ENCODE measurements at regions not wholly inside any gene's neighbourhood (a gene's known extent, or its start where the extent isn't known, plus 50 kb on each side); places are given as distances from the start of the nearest gene placed in this dataset.

DNA sequence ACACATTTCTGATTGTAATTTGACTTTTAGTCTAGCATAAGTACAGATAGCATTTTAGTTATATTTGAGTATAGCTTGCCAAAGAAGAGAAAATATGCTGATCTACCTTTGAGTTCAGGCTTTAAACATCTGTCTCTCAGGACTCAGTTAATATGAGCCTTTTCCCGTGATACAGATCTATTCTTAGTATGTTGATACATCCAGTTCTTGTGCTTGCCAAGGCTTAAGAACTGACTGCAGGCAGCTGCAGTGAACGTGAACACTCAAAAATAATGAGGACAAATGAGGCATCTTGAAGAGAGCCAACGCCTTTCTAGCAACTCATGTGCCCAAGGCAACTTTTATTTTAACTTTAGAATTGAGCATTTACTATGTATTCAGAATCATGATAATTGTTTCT is 325.5 kb downstream of the SI start:
- no peak for ATAC-seq
- Histone ChIP-seq H3K9me3 (no peaks in the 10 kb centered on the region), H3K27ac (no peak overlapping the region), H3K27me3 (no peaks in the 10 kb centered on the region), H3K4me3 (no peak overlapping the region), H3K4me1 (no peaks in the 10 kb centered on the region), H3K36me3 (no peaks in the 10 kb centered on the region)
- no peak for DNase-seq
- TF ChIP-seq CTCF (IDR thresholded peaks at IDR 0.05) = no peak
- intact Hi-C loops (cut with DNase I) = no loop called here

DNA sequence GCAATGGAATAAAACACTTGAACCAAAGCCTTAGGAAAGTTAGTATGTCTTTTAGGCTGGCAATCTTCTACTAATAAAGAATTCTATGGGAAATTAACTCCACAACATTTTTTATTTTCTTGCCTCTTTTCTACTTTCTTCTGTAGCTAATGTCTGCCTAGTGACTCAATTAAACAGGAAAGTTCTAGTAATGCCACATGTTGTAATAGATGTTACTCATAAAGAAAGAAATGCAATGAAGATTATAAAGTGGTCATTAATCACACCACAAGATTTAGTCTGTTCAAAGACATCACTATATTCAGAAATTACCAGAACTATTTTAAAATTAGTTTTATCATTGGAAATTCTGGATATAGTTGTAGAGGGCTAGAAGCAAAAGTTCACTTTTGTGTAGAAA is 329.7 kb downstream of the SI start:
- Histone ChIP-seq H3K4me3 (no peak overlapping the region), H3K27me3 (no peaks in the 10 kb centered on the region), H3K4me1 (no peaks in the 10 kb centered on the region), H3K36me3 (no peaks in the 10 kb centered on the region), H3K9me3 (no peaks in the 10 kb centered on the region), H3K27ac (no peak overlapping the region)
- ATAC-seq (no peak), DNase-seq (no peak)
- intact Hi-C loops (cut with DNase I) = no loop called here
- no peak for TF ChIP-seq CTCF (IDR thresholded peaks at IDR 0.05)

- no peak overlapping the region for H3K27ac ChIP-seq
- intact Hi-C loops (cut with DNase I) = no loop called here
- H3K36me3 ChIP-seq = no peaks in the 10 kb centered on the region
- no peaks in the 10 kb centered on the region for H3K9me3 ChIP-seq
- H3K27me3 ChIP-seq = no peaks in the 10 kb centered on the region
- H3K4me1 ChIP-seq = no peaks in the 10 kb centered on the region
- DNase-seq (no peak), ATAC-seq (no peak)
- no peak for TF ChIP-seq CTCF (IDR thresholded peaks at IDR 0.05)
- H3K4me3 ChIP-seq = no peak overlapping the region
These were observed 336.4 kb downstream of the SI start for GRCh38 chr3:164741869-164742268.

- ATAC-seq = no peak
These were observed 341.1 kb downstream of the SI start for GRCh38 chr3:164737174-164737573.

DNA sequence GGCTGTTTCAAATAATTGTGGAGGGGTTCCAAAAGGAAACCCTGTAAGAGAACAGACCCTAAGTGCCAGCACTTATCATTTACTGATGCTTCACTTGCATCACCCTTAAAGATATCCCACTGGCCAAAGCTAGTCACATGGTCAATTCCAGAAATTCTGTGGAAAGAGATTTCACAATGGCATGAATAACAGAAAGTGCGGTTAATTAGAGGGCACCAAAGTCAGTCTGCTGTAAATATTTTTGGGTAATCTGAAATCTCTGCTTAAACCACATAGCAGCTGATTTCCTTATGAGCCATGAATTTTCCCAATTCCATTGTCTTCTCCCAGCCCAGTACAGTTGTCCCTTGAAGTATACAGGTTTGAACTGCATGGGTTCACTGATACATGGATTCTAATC is 346.1 kb downstream of the SI start:
- H3K4me1 ChIP-seq = no peaks in the 10 kb centered on the region
- intact Hi-C loops (cut with DNase I) = no loop called here
- no peak for TF ChIP-seq CTCF (IDR thresholded peaks at IDR 0.05)
- no peaks in the 10 kb centered on the region for H3K36me3 ChIP-seq
- no peaks in the 10 kb centered on the region for H3K9me3 ChIP-seq
- H3K27ac ChIP-seq = no peak overlapping the region
- no peaks in the 10 kb centered on the region for H3K27me3 ChIP-seq
- DNase-seq = no peak
- no peak for ATAC-seq
- H3K4me3 ChIP-seq = no peak overlapping the region

More at GRCh38 chr3:164737174-164737573, 341.1 kb downstream of the SI start:
- H3K27me3 ChIP-seq = no peaks in the 10 kb centered on the region
- no peaks in the 10 kb centered on the region for H3K9me3 ChIP-seq
- H3K27ac ChIP-seq = no peak overlapping the region
- no peak overlapping the region for H3K4me3 ChIP-seq
- no peak for DNase-seq
- TF ChIP-seq CTCF (IDR thresholded peaks at IDR 0.05) = no peak
- no peaks in the 10 kb centered on the region for H3K4me1 ChIP-seq
- no peaks in the 10 kb centered on the region for H3K36me3 ChIP-seq
- intact Hi-C loops (cut with DNase I) = no loop called here

DNA sequence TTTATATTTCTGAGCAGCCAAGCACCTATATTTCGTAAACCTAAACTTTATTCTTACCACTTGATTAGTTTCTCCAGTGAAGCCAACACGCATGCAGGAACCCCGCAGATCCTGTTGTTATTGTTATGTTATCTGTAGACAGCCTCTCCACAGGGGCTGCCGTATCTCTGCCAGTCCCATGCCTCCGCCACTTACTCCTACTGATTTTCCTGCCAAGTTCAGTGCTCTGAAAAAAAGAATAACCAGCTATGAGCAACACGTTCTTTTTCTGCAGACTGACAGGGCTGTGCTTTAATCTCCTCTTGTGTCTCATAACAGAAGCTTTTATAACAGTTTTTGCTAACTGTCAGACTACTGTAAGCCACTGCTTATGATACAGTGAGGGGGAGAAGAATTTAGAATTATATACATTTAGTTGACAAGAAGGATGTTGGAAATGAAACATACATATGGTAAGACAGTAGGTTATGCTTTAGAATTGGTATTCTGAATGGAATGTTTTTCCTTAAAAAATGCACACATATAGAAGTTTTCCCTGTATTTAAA is 347.4 kb downstream of the SI start:
- Histone ChIP-seq H3K4me3 (no peak overlapping the region), H3K27me3 (no peaks in the 10 kb centered on the region), H3K9me3 (no peaks in the 10 kb centered on the region), H3K36me3 (no peaks in the 10 kb centered on the region), H3K4me1 (no peaks in the 10 kb centered on the region), H3K27ac (no peak overlapping the region)
- DNase-seq = no peak
- intact Hi-C loops (cut with DNase I) = no loop called here
- no peak for TF ChIP-seq CTCF (IDR thresholded peaks at IDR 0.05)
- ATAC-seq = no peak

Measured in upper lobe of right lung (tissue), 1 donor.